OCI-LY3 (cell line): ENCODE measurements at regions not wholly inside any gene's neighbourhood (a gene's known extent, or its start where the extent isn't known, plus 50 kb on each side); places are given as distances from the start of the nearest gene placed in this dataset.

Experiments used
- H2AFZ ChIP-seq: fragments of 200-600, 300-600 bp; shearing (Covaris generic); 2 replicates; pipeline ENCODE4 v1.6.0; 2014; ENCODE audit warnings: antibody characterized with exemption, low read depth, low read length
- H3K27ac ChIP-seq: fragments of 200-600, 300-600 bp; sonication (generic); 2 replicates; pipeline ENCODE4 v1.5.1; 2014; ENCODE audit warnings: mild to moderate bottlenecking, low read length, moderate library complexity, mixed read lengths
- H3K27me3 ChIP-seq: fragments of 200-600, 300-600 bp; sonication (generic); 2 replicates; pipeline ENCODE4 v1.6.1; 2014; ENCODE audit warnings: low read depth, low read length, mixed read lengths
- H3K36me3 ChIP-seq: fragments of 200-600, 300-600 bp; sonication (generic); replicated peaks from 2 replicates; pipeline ENCODE3; 2014; ENCODE audit warnings: low read depth, low read length, mixed read lengths
- H3K4me1 ChIP-seq: fragments of 300-600, 200-600 bp; sonication (generic); 2 replicates; pipeline ENCODE4 v1.6.1; 2014; ENCODE audit warnings: low read length, mixed read lengths
- H3K4me2 ChIP-seq: fragments of 200-600, 300-600 bp; sonication (generic); 2 replicates; pipeline ENCODE4 v1.6.1; 2014; ENCODE audit warnings: low read length, mixed read lengths
- H3K4me3 ChIP-seq: fragments of 300-600, 200-600 bp; sonication (generic); 2 replicates; pipeline ENCODE4 v1.5.1; 2014; ENCODE audit warnings: antibody characterized with exemption, mild to moderate bottlenecking, low read length, moderate library complexity
- H3K79me2 ChIP-seq: fragments of 300-600, 200-600 bp; shearing (Covaris generic); 2 replicates; pipeline ENCODE4 v1.6.1; 2014; ENCODE audit warnings: mild to moderate bottlenecking, low read length, mixed read lengths
- H3K9ac ChIP-seq: fragments of 300-600, 200-600 bp; shearing (Covaris generic); 2 replicates; pipeline ENCODE4 v1.6.0; 2014; ENCODE audit warnings: mild to moderate bottlenecking, low read length, moderate library complexity
- H3K9me3 ChIP-seq: fragments of 200-600, 300-600 bp; shearing (Covaris generic); 2 replicates; pipeline ENCODE4 v1.6.1; 2014; ENCODE audit warnings: low read length, mixed read lengths; ENCODE audit not compliant: insufficient read depth
- H4K20me1 ChIP-seq: fragments of 200-600, 300-600 bp; sonication (generic); 2 replicates; pipeline ENCODE4 v1.6.1; 2016; ENCODE audit warnings: low read length, mixed read lengths; ENCODE audit not compliant: insufficient read depth
- EZH2phosphoT487 ChIP-seq: fragments of 200-600 bp; shearing (Covaris generic); IDR thresholded peaks from 2 replicates; pipeline ENCODE4 v1.6.1; 2018; ENCODE audit warnings: antibody characterized with exemption, mixed run types, low read depth
- TF ChIP-seq, protein P1 (sequence below): fragments of 200-600, 300-600 bp; sonication (generic); IDR thresholded peaks from 2 replicates; pipeline ENCODE4 v1.5.1; 2014; ENCODE audit warnings: antibody characterized with exemption, low read length, low read depth

DNA sequence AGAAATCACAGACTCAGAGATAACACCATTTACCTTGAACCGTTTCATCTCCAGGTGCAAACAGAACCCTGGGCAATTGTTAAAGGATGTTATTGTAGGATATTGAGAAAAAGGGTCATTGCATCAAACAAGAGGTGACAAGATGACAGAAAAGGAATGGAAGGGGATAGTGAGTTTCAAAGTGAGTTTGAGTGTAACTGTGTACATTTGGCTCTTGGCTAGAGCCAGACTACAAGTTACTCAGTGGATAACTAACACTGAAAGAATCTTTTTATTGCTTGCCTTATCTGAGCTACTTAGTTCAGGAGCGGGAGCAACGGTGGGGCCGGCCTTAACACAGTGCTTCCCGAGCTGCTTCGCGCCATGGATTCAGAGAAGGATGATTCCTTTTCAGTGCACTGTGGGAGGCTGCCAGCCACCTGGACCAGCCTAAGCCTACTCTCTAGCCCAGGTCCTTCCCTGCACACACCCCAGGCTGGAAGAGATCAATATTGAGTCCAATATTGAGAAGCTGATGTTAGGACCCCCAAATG, 193.4 kb downstream of the ATPSCKMT start:
- no peaks in the 10 kb centered on the region for H4K20me1 ChIP-seq
- H2AFZ ChIP-seq: no peak overlapping the region

DNA sequence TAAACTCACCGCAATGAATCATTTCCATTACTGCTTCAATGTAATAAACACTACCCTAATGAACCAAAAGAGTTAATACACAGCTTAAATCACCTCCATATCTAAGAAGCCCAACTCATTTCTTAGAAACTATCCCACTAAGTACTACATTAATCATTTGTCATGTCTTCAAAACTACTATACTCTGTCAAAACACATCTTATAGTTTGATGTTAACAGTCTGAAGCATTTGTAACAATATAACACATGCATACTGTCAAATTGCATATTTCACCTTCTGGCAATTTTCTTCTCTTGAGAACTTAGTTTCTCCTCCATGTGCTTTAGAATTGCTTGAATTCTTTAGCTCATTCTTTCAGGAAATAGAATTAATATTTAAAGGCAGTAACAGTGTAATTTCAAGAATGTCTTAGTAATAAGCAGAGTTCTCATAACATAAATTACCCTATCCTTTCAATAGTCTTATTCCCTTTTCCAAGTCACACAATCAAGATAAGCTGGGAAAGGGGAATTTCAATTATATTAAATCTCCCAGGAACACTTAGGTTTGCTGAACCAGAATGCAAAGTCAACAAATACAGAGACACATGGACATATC, 199.7 kb downstream of the ATPSCKMT start:
- no peaks in the 10 kb centered on the region for H4K20me1 ChIP-seq
- no peak overlapping the region for H3K9ac ChIP-seq
- H3K4me2 ChIP-seq: no peak overlapping the region
- H3K79me2 ChIP-seq: no peaks in the 10 kb centered on the region
- no peaks in the 10 kb centered on the region for H3K36me3 ChIP-seq
- H3K4me3 ChIP-seq: no peak overlapping the region
- no peaks in the 10 kb centered on the region for H3K9me3 ChIP-seq
- no peak for TF ChIP-seq EZH2phosphoT487
- TF ChIP-seq, protein P1, sequence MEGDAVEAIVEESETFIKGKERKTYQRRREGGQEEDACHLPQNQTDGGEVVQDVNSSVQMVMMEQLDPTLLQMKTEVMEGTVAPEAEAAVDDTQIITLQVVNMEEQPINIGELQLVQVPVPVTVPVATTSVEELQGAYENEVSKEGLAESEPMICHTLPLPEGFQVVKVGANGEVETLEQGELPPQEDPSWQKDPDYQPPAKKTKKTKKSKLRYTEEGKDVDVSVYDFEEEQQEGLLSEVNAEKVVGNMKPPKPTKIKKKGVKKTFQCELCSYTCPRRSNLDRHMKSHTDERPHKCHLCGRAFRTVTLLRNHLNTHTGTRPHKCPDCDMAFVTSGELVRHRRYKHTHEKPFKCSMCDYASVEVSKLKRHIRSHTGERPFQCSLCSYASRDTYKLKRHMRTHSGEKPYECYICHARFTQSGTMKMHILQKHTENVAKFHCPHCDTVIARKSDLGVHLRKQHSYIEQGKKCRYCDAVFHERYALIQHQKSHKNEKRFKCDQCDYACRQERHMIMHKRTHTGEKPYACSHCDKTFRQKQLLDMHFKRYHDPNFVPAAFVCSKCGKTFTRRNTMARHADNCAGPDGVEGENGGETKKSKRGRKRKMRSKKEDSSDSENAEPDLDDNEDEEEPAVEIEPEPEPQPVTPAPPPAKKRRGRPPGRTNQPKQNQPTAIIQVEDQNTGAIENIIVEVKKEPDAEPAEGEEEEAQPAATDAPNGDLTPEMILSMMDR: no peak
- H3K4me1 ChIP-seq: no peaks in the 10 kb centered on the region
- no peak overlapping the region for H3K27ac ChIP-seq
- no peaks in the 10 kb centered on the region for H3K27me3 ChIP-seq
- H2AFZ ChIP-seq: no peak overlapping the region

More for the DNA sequence above, 193.4 kb downstream of the ATPSCKMT start:
- no peak overlapping the region for H3K4me3 ChIP-seq
- no peak overlapping the region for H3K27ac ChIP-seq
- no peaks in the 10 kb centered on the region for H3K79me2 ChIP-seq
- no peaks in the 10 kb centered on the region for H3K4me1 ChIP-seq
- no peak overlapping the region for H3K4me2 ChIP-seq
- no peaks in the 10 kb centered on the region for H3K36me3 ChIP-seq
- no peak overlapping the region for H3K9ac ChIP-seq
- no peaks in the 10 kb centered on the region for H3K9me3 ChIP-seq
- no peaks in the 10 kb centered on the region for H3K27me3 ChIP-seq
- TF ChIP-seq EZH2phosphoT487: no peak
- TF ChIP-seq, protein P1: no peak

DNA sequence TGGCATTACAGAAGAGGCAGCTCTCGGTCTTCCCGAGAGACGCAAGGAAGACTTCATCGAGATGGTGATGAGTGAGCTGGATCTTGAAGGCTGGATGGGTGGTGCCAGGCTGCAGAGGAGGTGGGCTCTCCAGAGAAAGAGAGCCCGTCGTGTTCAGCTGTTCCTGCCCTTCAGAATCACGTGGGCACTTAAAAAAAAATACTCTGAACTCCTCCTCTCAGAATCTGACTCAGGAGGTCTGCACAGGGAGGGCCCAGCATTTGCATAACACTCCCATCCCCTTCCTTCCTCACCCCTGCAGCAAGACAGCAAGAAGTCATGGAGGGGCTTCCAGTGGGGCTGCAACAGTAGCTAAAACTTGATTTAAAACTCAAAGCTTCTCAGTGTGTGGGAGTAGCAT, 203.0 kb downstream of the ATPSCKMT start:
- no peaks in the 10 kb centered on the region for H3K4me1 ChIP-seq
- no peaks in the 10 kb centered on the region for H3K27me3 ChIP-seq
- no peak for TF ChIP-seq EZH2phosphoT487
- TF ChIP-seq, protein P1: no peak
- H3K9me3 ChIP-seq: no peaks in the 10 kb centered on the region
- no peak overlapping the region for H3K4me3 ChIP-seq
- H4K20me1 ChIP-seq: no peaks in the 10 kb centered on the region
- H3K27ac ChIP-seq: no peak overlapping the region
- H3K79me2 ChIP-seq: no peaks in the 10 kb centered on the region
- no peaks in the 10 kb centered on the region for H3K36me3 ChIP-seq
- H3K9ac ChIP-seq: no peak overlapping the region
- no peak overlapping the region for H2AFZ ChIP-seq
- H3K4me2 ChIP-seq: no peak overlapping the region

DNA sequence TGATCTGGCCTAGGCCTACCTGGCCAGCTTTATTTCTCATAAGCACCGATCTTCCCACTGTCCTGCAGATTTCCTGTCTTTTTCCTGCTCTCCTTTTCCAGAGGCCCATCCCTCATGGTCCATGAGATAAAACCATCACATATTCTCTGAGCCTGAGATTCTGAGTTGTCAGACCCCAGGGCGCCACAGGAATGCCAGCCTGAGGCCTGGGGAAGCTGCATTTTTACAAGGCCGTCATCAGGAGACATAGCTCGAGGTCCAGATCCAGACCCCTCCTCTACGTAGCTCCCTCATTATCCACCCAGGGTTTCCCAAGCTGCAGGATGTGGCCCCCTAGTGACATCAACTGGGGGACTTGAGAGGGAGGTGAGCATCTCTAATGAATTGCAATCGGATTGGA, 204.3 kb downstream of the ATPSCKMT start:
- TF ChIP-seq EZH2phosphoT487: no peak
- TF ChIP-seq, protein P1: no peak
- Histone ChIP-seq H3K79me2 (no peaks in the 10 kb centered on the region), H4K20me1 (no peaks in the 10 kb centered on the region), H3K27me3 (no peaks in the 10 kb centered on the region), H3K9ac (no peak overlapping the region), H3K27ac (no peak overlapping the region), H3K9me3 (no peaks in the 10 kb centered on the region), H3K4me2 (no peak overlapping the region), H3K4me1 (no peaks in the 10 kb centered on the region), H3K4me3 (no peak overlapping the region), H3K36me3 (no peaks in the 10 kb centered on the region), H2AFZ (no peak overlapping the region)
